NT2/D1 (cell line): ENCODE measurements at regions not wholly inside any gene's neighbourhood (a gene's known extent, or its start where the extent isn't known, plus 50 kb on each side); places are given as distances from the start of the nearest gene placed in this dataset.

ENCODE experiments used
- YY1 ChIP-seq: IDR thresholded peaks from 2 replicates; pipeline ENCODE4 v1.6.1; 2011; ENCODE audit not compliant: insufficient read length, insufficient read depth
- ZNF274 ChIP-seq: IDR thresholded peaks from 2 replicates; pipeline ENCODE4 v1.6.1; 2011; ENCODE audit warnings: mild to moderate bottlenecking, low read depth, low read length

- TF ChIP-seq ZNF274, result no peak
- TF ChIP-seq YY1, result no peak
These were observed 65.5 kb downstream of the TBR1 start for GRCh38 chr2:161481619-161482018.
